ENCODE measurements at regions not wholly inside any gene's neighbourhood (a gene's known extent, or its start where the extent isn't known, plus 50 kb on each side); places are given as distances from the start of the nearest gene placed in this dataset.
"Not testable (repeated sequence)": the region's sequence is repeated elsewhere in the genome, so short reads cannot be mapped to it uniquely, and the experiment has no call there.

DNA sequence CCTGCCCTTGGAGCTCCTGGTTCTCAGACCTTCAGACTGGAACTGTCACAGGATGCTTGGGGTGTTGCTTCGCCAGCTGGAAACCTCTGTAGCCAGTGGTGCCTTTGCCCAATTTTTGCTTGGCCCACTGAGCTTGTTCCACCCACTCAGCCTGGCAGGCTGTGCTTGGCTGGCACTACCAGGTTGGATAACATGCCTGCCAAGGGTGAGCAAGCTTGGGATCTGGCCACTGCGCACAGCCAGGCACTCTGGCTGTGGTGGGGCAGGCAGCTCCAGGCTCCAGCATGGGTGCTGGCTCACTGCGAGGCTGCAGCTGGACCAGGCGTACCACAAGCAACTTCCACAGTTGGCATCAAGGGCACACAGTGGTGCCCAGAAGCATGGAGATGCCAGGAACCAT, 967.8 kb upstream of the NCAM2 start:
- Histone ChIP-seq H3K27me3 (no peaks in the 10 kb centered on the region), H3K36me3 (no peaks in the 10 kb centered on the region), H3K27ac (no peak overlapping the region), H3K4me1 (no peaks in the 10 kb centered on the region), H3K4me3 (no peak overlapping the region), H3K9me3 (no peaks in the 10 kb centered on the region)
- DNase-seq (ENCODE audit: low spot score in 2 of 2) = no peak
- intact Hi-C loops (cut with DNase I) = no loop called here
- TF ChIP-seq, protein P1, sequence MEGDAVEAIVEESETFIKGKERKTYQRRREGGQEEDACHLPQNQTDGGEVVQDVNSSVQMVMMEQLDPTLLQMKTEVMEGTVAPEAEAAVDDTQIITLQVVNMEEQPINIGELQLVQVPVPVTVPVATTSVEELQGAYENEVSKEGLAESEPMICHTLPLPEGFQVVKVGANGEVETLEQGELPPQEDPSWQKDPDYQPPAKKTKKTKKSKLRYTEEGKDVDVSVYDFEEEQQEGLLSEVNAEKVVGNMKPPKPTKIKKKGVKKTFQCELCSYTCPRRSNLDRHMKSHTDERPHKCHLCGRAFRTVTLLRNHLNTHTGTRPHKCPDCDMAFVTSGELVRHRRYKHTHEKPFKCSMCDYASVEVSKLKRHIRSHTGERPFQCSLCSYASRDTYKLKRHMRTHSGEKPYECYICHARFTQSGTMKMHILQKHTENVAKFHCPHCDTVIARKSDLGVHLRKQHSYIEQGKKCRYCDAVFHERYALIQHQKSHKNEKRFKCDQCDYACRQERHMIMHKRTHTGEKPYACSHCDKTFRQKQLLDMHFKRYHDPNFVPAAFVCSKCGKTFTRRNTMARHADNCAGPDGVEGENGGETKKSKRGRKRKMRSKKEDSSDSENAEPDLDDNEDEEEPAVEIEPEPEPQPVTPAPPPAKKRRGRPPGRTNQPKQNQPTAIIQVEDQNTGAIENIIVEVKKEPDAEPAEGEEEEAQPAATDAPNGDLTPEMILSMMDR (IDR thresholded peaks at IDR 0.05) = no peak

DNA sequence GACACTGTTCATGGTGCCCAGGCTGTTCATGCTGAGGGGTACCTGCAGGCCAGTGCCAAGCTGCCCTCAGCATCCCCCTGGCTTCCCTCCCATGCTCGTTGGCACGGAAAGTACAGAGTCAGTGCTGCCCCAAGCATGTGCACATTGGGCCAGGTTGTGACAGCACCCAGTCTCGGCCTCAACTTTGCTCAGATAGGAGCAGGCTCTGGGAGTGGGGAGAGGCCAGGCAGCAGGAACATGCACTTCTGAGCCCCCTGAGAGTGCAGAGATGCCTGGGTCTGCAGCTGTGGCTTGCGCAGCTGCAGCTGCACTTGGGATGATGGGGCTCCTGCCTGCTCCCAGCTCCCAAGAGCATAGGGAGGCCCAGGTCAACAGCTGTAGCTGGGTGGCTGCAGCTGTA, 966.4 kb upstream of the NCAM2 start:
- Histone ChIP-seq H3K4me1 (no peaks in the 10 kb centered on the region), H3K27ac (no peak overlapping the region), H3K36me3 (no peaks in the 10 kb centered on the region), H3K9me3 (no peaks in the 10 kb centered on the region), H3K27me3 (no peaks in the 10 kb centered on the region), H3K4me3 (no peak overlapping the region)
- no peak for DNase-seq (ENCODE audit: low spot score in 2 of 2)
- intact Hi-C loops (cut with DNase I) = no loop called here
- TF ChIP-seq, protein P1 (IDR thresholded peaks at IDR 0.05) = no peak

DNA sequence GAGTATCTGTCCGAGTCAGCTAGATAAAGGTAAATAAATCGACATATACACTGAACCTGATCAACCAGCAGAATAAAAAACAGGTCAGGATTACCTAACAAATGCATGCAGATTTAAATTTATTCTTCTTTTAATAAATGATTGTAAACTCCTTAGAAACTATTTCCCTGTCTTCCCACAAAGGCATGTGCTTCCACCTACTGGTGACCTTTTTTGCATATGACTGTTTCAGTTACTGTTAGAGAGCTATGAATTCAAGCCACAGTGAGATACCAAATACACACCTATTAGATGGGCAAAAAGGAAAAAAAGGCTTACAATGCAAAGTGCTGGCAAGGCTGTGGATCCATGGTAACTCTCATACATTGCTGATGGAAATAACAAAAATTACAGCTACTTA, 957.4 kb upstream of the NCAM2 start:
- TF ChIP-seq, protein P1 (IDR thresholded peaks at IDR 0.05) = no peak
- Histone ChIP-seq H3K9me3 (no peaks in the 10 kb centered on the region), H3K4me3 (no peak overlapping the region), H3K4me1 (no peaks in the 10 kb centered on the region), H3K27me3 (no peaks in the 10 kb centered on the region), H3K27ac (no peak overlapping the region), H3K36me3 (no peaks in the 10 kb centered on the region)
- intact Hi-C loops (cut with DNase I) = no loop called here
- no peak for DNase-seq (ENCODE audit: low spot score in 2 of 2)

- TF ChIP-seq, protein P1 (IDR thresholded peaks at IDR 0.05) = no peak
- no peaks in the 10 kb centered on the region for H3K36me3 ChIP-seq
- no peaks in the 10 kb centered on the region for H3K27me3 ChIP-seq
- intact Hi-C loops (cut with DNase I) = no loop called here
- no peak overlapping the region for H3K4me3 ChIP-seq
- no peaks in the 10 kb centered on the region for H3K9me3 ChIP-seq
- DNase-seq (ENCODE audit: low spot score in 2 of 2) = no peak
- H3K4me1 ChIP-seq = no peaks in the 10 kb centered on the region
- no peak overlapping the region for H3K27ac ChIP-seq
Observed at GRCh38 chr21:20045197-20045596, 953.0 kb upstream of the NCAM2 start.

- H3K27me3 ChIP-seq = not testable (repeated sequence)
Observed at GRCh38 chr21:20048130-20048837, 949.9 kb upstream of the NCAM2 start.

GRCh38 chr21:20083336-20083735, 914.9 kb upstream of the NCAM2 start:
- H3K9me3 ChIP-seq = no peaks in the 10 kb centered on the region
- H3K4me3 ChIP-seq = no peak overlapping the region
- H3K36me3 ChIP-seq = no peaks in the 10 kb centered on the region
- TF ChIP-seq, protein P1 (IDR thresholded peaks at IDR 0.05) = no peak
- no peaks in the 10 kb centered on the region for H3K27me3 ChIP-seq
- no peaks in the 10 kb centered on the region for H3K4me1 ChIP-seq
- no peak overlapping the region for H3K27ac ChIP-seq
- DNase-seq (ENCODE audit: low spot score in 2 of 2) = no peak
- intact Hi-C loops (cut with DNase I) = no loop called here

More at GRCh38 chr21:20048130-20048837, 949.9 kb upstream of the NCAM2 start:
- H3K27ac ChIP-seq; H3K9me3 ChIP-seq; H3K4me3 ChIP-seq; H3K4me1 ChIP-seq; H3K36me3 ChIP-seq; DNase-seq (ENCODE audit: low spot score in 2 of 2); intact Hi-C loops (cut with DNase I): not testable (repeated sequence)
